ENCODE measurements at regions not wholly inside any gene's neighbourhood (a gene's known extent, or its start where the extent isn't known, plus 50 kb on each side); places are given as distances from the start of the nearest gene placed in this dataset.

- intact Hi-C loops (cut with micrococcal nuclease) = no loop called here
These were observed 115.2 kb upstream of the ZNF32 start for GRCh38 chr10:43763846-43764245.

- intact Hi-C loops (cut with micrococcal nuclease) = no loop called here
These were observed 111.8 kb upstream of the ZNF32 start for GRCh38 chr10:43760514-43760913.

DNA sequence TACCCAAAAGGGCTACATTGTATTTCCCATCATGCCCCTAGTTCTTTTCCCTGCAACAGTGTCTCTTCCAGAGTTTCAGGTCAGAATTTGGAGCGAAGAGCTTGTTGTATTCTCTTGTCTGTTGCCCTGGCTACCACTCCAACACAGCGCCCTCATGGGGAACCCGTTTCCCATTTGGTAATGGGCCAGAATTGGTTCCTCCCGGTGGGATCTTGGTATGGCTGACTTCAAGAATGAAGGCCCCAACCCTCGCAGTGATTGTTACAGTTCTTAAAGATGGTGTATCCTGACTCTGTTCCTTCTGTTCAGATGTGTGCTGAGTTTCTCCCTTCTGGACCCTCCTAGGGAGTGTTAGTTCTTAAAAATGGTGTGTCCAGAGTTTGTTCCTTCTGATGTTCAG lies 110.5 kb upstream of the ZNF32 start:
- intact Hi-C loops (cut with micrococcal nuclease) = no loop called here

DNA sequence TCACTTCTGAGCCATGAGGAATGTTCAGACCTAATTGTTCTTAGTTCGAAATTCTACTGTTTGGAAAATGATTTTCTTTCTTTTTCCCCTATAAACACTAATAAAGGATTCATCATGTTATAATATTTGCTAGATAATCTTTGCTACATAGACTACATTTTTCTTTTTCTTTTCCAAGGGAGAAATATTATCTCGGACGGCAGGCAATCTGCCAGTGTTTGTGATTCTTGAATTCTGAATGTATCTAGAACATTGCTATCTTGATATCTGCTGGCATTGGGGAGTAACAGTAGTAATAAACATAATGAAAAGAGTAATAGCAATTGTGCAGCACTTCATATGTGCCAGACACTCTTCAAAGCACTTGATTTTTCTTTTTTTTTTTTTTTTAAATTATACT lies 107.7 kb upstream of the ZNF32 start:
- intact Hi-C loops (cut with micrococcal nuclease) = no loop called here

DNA sequence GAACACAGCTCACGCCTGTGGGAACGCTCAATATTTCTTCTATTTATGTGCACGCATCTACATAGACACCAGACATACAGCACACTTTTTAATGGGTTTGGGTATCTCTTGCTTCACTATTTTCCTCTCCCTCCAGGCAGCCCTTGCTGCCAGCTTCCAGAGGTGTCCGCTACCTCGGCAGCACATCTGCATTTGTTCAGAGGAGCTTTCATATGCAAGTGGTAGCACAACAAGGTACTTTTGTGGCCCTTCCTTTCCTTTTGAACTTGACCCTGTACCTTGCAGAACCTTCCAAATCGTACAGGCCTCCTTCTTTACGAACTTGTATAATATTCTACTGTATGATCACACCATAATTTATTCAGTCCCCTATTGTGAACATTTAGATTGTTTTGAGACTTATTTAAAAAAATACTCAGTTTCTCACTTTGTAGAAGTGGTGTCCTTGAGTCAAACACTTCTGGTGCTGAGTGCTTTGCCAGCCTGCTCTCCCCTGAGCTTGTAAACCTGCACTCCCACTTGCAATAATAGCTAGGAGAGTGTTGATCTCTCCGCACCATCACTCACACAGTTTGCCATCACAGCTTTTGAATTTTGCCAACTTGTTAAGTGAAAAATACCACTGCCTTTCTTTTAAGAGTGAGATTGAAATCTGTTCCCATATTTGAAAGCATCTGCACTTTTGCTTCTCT lies 106.0 kb upstream of the ZNF32 start:
- intact Hi-C loops (cut with micrococcal nuclease) = no loop called here

GRCh38 chr10:43753397-43754061 lies 104.8 kb upstream of the ZNF32 start:
- intact Hi-C loops (cut with micrococcal nuclease) = no loop called here

GRCh38 chr10:43752682-43753081 lies 104.0 kb upstream of the ZNF32 start:
- intact Hi-C loops (cut with micrococcal nuclease) = no loop called here

DNA sequence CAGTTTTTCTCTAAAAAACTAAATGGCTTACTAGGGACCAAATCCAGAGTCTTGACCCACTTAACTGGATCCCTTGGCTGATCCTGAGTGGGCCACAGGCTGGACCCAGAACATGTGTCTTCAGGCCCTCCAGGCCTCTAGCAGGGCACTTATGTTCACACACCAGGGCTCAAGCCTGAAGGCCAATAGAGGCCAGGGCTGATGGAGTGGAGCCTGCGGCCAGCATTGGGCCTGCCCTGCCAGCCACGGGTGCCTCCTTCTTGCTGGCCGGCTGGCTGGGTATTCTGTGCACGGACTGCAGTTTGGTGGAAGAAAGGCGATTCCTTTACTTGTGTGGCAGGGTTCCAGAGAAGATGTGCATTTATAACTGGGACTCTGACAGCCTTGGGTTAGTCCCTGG lies 103.0 kb upstream of the ZNF32 start:
- intact Hi-C loops (cut with micrococcal nuclease) = no loop called here

DNA sequence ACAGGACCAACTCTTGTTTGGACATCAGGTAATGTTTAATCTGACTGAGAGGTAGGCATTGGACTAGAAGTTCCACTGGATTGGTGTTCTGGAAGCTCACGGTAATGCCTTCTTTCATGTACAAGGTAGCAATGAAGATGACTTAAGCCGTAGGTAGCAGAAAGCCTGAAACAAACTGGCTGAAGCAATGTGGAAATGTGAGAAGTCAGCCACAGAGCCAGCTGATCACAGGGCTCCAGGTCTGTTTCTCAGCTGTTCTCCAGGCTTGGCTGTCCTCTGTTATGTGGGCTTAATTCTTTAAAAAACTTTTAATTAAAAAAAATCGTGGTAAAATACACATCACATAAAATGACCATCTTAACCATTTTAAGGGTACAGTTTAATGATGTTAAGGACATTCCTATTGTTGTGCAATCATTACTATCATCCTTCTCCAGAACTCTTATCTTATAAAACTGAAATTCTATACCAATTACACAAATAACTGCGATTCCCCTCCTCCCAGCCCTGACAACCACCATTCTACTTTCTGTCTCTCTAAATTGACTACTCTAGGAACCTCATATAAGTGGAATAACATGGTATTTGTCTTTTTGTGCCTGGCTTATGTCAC lies 101.4 kb upstream of the ZNF32 start:
- intact Hi-C loops (cut with micrococcal nuclease) = no loop called here

- intact Hi-C loops (cut with micrococcal nuclease) = no loop called here
These were observed 100.5 kb upstream of the ZNF32 start for GRCh38 chr10:43749145-43749576.

DNA sequence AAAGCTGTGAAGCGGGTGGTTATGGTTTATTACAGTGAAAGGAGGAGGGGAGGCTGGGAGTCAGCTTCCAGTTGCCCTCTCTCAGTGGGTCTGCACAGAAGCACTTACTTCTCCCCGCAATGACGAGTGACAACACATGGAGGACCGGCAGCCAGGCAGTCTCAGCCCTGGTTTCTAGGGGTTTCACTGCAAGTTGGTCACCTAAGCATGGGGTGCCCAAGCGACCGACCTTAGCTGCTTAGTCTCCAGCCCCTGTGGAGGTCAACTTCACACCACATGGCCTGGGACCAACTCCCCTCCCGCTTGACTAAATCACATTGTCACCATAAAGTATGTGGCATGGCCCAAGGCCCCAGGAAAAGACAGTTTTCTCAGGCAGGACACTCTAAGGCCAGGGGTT lies 99.9 kb upstream of the ZNF32 start:
- intact Hi-C loops (cut with micrococcal nuclease) = no loop called here

DNA sequence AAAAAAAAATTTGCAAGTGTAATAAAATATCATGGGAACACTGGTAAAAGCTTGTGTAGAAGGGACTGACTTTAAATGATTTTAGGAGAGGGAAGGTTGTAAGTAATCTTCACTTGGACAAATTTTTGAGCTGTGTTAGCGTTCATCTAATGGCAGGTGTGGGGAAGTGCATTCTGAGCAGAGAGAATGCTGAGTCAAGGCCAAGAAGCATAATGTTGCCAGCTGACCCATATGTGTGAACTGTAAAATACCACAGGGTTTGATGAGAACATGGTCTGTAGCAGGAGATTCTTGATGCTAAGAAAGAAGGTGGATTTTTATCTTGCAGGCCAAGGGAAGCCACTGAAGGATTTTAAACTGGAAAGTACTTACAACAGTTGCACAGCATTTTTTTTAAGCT lies 98.2 kb upstream of the ZNF32 start:
- intact Hi-C loops (cut with micrococcal nuclease) = no loop called here

DNA sequence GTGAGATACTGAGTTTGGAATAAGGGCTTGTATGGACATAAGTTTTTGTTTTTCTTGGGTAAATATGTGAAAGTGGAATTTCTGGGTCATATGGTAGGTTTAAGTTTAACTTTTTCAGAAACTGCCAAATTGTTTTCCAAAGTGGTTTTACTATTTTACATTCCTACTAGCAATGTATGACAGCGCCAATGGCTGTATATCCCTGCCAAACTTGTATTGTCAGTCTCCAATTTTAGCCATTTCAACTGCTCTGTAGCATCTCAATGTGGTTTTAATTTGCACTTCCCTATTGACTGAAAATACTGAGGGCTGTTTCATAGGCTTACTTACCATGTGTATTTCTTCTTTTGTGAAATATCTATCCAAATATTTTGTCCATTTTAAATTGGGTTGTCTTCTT lies 90.5 kb upstream of the ZNF32 start:
- intact Hi-C loops (cut with micrococcal nuclease) = no loop called here

DNA sequence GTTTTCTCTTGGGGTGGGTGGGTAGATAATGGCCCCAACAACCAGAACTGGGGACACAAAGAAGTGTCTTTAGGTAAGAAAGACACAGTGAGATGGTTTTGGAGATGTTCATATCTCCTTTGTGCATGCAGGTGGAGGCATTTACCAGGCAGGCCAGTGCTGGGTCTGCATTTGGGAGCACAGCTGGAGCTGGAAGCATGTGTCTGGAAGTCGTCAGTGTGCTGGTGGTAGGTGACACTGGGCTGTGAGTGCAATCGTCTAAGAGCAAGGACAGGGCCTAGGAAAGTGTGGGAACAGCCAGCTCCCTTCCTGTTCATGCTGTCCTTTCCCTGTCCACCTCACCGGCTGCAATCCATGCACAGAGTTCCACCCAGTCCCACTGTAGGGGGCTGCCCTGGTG lies 88.3 kb upstream of the ZNF32 start:
- intact Hi-C loops (cut with micrococcal nuclease) = no loop called here

GRCh38 chr10:43735907-43736306 lies 87.2 kb upstream of the ZNF32 start:
- intact Hi-C loops (cut with micrococcal nuclease) = no loop called here

DNA sequence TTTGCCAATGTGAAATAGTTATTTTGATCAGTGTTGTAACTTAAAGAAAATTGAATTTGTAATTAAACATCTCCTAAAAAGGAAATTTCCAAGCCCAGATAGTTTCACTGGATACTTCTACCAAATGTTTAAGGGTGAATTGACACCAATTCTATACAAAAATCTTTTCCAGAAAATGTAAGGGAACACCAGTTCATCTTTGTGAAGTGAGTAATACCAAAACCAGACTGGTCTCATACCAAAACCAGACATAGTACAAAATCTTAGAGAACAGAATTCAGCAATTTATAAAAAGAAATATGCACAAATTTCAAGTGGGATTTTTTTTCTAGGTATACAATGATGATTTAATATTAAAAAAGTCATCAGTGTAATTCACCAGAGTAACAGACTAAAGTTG lies 86.0 kb upstream of the ZNF32 start:
- intact Hi-C loops (cut with micrococcal nuclease) = no loop called here

GRCh38 chr10:43731486-43731885 lies 82.8 kb upstream of the ZNF32 start:
- intact Hi-C loops (cut with micrococcal nuclease) = no loop called here

- intact Hi-C loops (cut with micrococcal nuclease) = loop anchor here (10.0 kb wide), 1 partner anchor 126 kb away; no protein-coding TSS in a partner anchor
These were observed 79.7 kb upstream of the ZNF32 start for GRCh38 chr10:43728425-43728824.

- intact Hi-C loops (cut with micrococcal nuclease) = loop anchor here (10.0 kb wide), 1 partner anchor 127 kb away; no protein-coding TSS in a partner anchor
These were observed 79.3 kb upstream of the ZNF32 start for GRCh38 chr10:43727935-43728334.

DNA sequence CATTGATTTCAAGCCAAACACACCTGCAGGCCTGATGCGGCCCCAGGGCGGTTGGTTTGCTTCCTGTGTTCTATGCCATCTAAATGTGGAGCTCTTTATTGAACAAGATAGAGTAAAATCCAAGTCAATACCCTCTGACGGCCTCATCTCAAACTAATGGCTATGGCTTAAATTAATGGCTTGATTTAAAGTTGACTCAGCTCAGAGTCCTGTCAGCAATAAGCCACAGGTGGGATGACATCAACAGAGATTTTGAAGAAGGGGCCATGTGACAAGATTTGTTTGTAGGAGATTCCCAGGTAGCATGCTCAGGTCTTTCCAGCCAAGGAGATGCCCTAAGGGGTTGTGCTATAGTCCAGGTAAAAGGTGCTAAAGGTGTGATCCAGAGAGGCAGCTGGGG lies 66.7 kb upstream of the ZNF32 start:
- intact Hi-C loops (cut with micrococcal nuclease) = no loop called here

GRCh38 chr10:43712821-43713584 lies 64.3 kb upstream of the ZNF32 start:
- intact Hi-C loops (cut with micrococcal nuclease) = no loop called here
